CD4-positive, alpha-beta T cell (primary cell): ENCODE measurements at regions not wholly inside any gene's neighbourhood (a gene's known extent, or its start where the extent isn't known, plus 50 kb on each side); places are given as distances from the start of the nearest gene placed in this dataset.

Experiments
- ATAC-seq: fragments of 200-7000 bp; cut with Tn5 transposase; one replicate; pipeline ENCODE4 v1.10.0; 2022; ENCODE audit warnings: mild to moderate bottlenecking; ENCODE audit not compliant: poor library complexity
- CTCF ChIA-PET: fragments of 350-600 bp; sonication (Branson Sonifier 250); formaldehyde crosslinking; loops from one replicate; lab custom pipeline; 2021; ENCODE audit warnings: antibody characterized with exemption, inconsistent platforms; lab: Charles Lee
- POLR2A ChIA-PET: fragments of 350-600 bp; sonication (Branson Sonifier 250); formaldehyde crosslinking; loops from one replicate; lab custom pipeline; 2021; ENCODE audit warnings: antibody characterized with exemption, inconsistent platforms; lab: Charles Lee
- DNase-seq, 14 experiments: peaks; one replicate each; pipeline ENCODE4 v3.0.0-alpha.2; 2013 to 2020; ENCODE audit warnings: mixed read lengths in 2 of 14
- H3K27ac ChIP-seq, 2 donors: one replicate each; pipeline versions ENCODE4 v1.5.1 to v1.7.0; 2013; ENCODE audit warnings: low read length in 2 of 2, low read depth in 1 of 2, mild to moderate bottlenecking in 1 of 2
- H3K27me3 ChIP-seq, 2 experiments: 1 replicate in 1 of 2; 2 replicates in 1 of 2; pipeline versions ENCODE4 v1.6.1 to v1.7.0; 2013; ENCODE audit warnings: low read length in 2 of 2, control low read depth in 1 of 2, mild to moderate bottlenecking in 1 of 2, moderate library complexity in 1 of 2; ENCODE audit not compliant: insufficient read depth in 2 of 2, control insufficient read depth in 1 of 2
- H3K36me3 ChIP-seq: one replicate; pipeline ENCODE4 v1.6.1; 2013; ENCODE audit warnings: low read length, control low read depth; ENCODE audit not compliant: insufficient read depth
- H3K4me1 ChIP-seq: one replicate; pipeline ENCODE4 v1.6.1; 2013; ENCODE audit warnings: low read length, control low read depth; ENCODE audit not compliant: insufficient read depth
- H3K4me3 ChIP-seq: one replicate; pipeline ENCODE4 v1.5.1; 2013; ENCODE audit warnings: mild to moderate bottlenecking, low read length, moderate library complexity
- H3K9me3 ChIP-seq, 2 experiments: 1 replicate in 1 of 2; 2 replicates in 1 of 2; pipeline versions ENCODE4 v1.6.1 to v1.7.0; 2013; ENCODE audit warnings: low read length in 2 of 2, mild to moderate bottlenecking in 2 of 2, control low read depth in 1 of 2, moderate library complexity in 1 of 2; ENCODE audit not compliant: control insufficient read depth in 1 of 2, insufficient read depth in 1 of 2
- H3K27ac Mint-ChIP-seq: one replicate; pipeline ENCODE4 v1.8.0; 2020; ENCODE audit warnings: mixed read lengths
- H3K27me3 Mint-ChIP-seq: one replicate; pipeline ENCODE4 v1.8.0; 2021; ENCODE audit warnings: mixed read lengths
- H3K36me3 Mint-ChIP-seq: one replicate; pipeline ENCODE4 v1.8.0; 2021; ENCODE audit warnings: low read depth, mixed read lengths
- H3K4me1 Mint-ChIP-seq: one replicate; pipeline ENCODE4 v1.8.0; 2021; ENCODE audit warnings: low read depth, mixed read lengths
- H3K4me3 Mint-ChIP-seq: one replicate; pipeline ENCODE4 v1.8.0; 2020; ENCODE audit warnings: mild to moderate bottlenecking, mixed read lengths
- H3K9me3 Mint-ChIP-seq: one replicate; pipeline ENCODE4 v1.8.0; 2020; ENCODE audit warnings: mixed read lengths
- CTCF ChIP-seq: fragments of 200-600 bp; IDR thresholded peaks from one replicate; pipeline ENCODE4 v1.8.0; 2022; ENCODE audit warnings: antibody characterized with exemption, mild to moderate bottlenecking
- intact Hi-C, 2 experiments: fragments of 100-400 bp; cut with DNase I in 1 of 2; cut with micrococcal nuclease in 1 of 2; formaldehyde crosslinking; loops; one replicate each; pipeline versions ENCODE4 v1.15.1 to v1.9.0; 2023 to 2025; cut with DNase I, micrococcal nuclease

- Mint-ChIP-seq H3K27me3 (peaks cover 11% of the 10 kb centered on the region), H3K4me1 (no peaks in the 10 kb centered on the region), H3K9me3 (no peaks in the 10 kb centered on the region), H3K36me3 (no peaks in the 10 kb centered on the region), H3K4me3 (no peak overlapping the region), H3K27ac (no peak overlapping the region)
- no peaks in the 10 kb centered on the region for H3K4me1 ChIP-seq
- H3K36me3 ChIP-seq, result no peaks in the 10 kb centered on the region
- CTCF ChIA-PET, result no interaction called here
- H3K9me3 ChIP-seq, result no peaks in the 10 kb centered on the region
- DNase-seq (no peak), ATAC-seq (no peak)
- POLR2A ChIA-PET, result no interaction called here
- H3K27ac ChIP-seq, result no peak overlapping the region
- TF ChIP-seq CTCF, result no peak
- intact Hi-C loops, result no loop called here
- no peak overlapping the region for H3K4me3 ChIP-seq
- H3K27me3 ChIP-seq, result no peaks in the 10 kb centered on the region
Measured at GRCh38 chr9:19634881-19635280, 154.0 kb downstream of the SLC24A2 start.

GRCh38 chr9:19631181-19631580, 157.7 kb downstream of the SLC24A2 start:
- no peaks in the 10 kb centered on the region for H3K4me1 ChIP-seq
- H3K27ac ChIP-seq, result no peak overlapping the region
- no peak overlapping the region for H3K4me3 ChIP-seq
- Mint-ChIP-seq H3K27ac (no peak overlapping the region), H3K9me3 (no peaks in the 10 kb centered on the region), H3K36me3 (no peaks in the 10 kb centered on the region), H3K27me3 (peaks cover 5% of the 10 kb centered on the region), H3K4me3 (no peak overlapping the region), H3K4me1 (no peaks in the 10 kb centered on the region)
- TF ChIP-seq CTCF, result no peak
- H3K36me3 ChIP-seq, result no peaks in the 10 kb centered on the region
- CTCF ChIA-PET, result no interaction called here
- DNase-seq (no peak), ATAC-seq (no peak)
- H3K9me3 ChIP-seq, result no peaks in the 10 kb centered on the region
- POLR2A ChIA-PET, result no interaction called here
- intact Hi-C loops, result no loop called here
- H3K27me3 ChIP-seq, result no peaks in the 10 kb centered on the region

- H3K36me3 ChIP-seq, result no peaks in the 10 kb centered on the region
- Mint-ChIP-seq H3K36me3 (no peaks in the 10 kb centered on the region), H3K4me1 (no peaks in the 10 kb centered on the region), H3K4me3 (no peak overlapping the region), H3K27ac (no peak overlapping the region), H3K9me3 (no peaks in the 10 kb centered on the region), H3K27me3 (peaks cover 5% of the 10 kb centered on the region)
- no peak for TF ChIP-seq CTCF
- CTCF ChIA-PET, result no interaction called here
- no peak for DNase-seq
- no peak overlapping the region for H3K27ac ChIP-seq
- H3K4me1 ChIP-seq, result no peaks in the 10 kb centered on the region
- H3K27me3 ChIP-seq, result no peaks in the 10 kb centered on the region
- POLR2A ChIA-PET, result no interaction called here
- no peak for ATAC-seq
- no peak overlapping the region for H3K4me3 ChIP-seq
- H3K9me3 ChIP-seq, result no peaks in the 10 kb centered on the region
- intact Hi-C loops, result no loop called here
Measured at GRCh38 chr9:19630760-19631159, 158.1 kb downstream of the SLC24A2 start.
